ENCODE measurements at regions not wholly inside any gene's neighbourhood (a gene's known extent, or its start where the extent isn't known, plus 50 kb on each side); places are given as distances from the start of the nearest gene placed in this dataset.

DNA sequence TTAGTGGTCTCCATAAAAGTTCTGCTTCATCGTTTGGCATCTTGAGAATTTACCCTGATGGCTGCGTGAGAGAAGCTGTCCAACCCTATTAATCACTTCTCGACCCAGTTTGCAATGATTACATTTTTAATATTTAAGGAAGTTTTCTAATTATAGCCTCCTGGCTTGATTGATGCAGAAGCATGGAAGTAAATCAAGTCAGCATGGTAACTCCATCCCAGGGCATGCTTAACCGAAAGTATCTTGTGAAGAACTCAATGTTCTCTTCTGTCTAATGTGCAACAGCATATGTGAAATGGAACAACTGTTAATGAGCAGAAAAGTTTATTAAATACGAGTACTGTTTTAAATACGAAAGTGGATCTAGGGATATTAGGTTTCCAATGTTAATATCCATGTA lies 278.9 kb upstream of the CD180 start:
- TF ChIP-seq EZH2 (IDR thresholded peaks at IDR 0.05) (no peak), CTCF (IDR thresholded peaks at IDR 0.05) (no peak)

All from neural progenitor cell (in vitro differentiated cells).